ENCODE measurements at regions not wholly inside any gene's neighbourhood (a gene's known extent, or its start where the extent isn't known, plus 50 kb on each side); places are given as distances from the start of the nearest gene placed in this dataset.
"Not testable (repeated sequence)": the region's sequence is repeated elsewhere in the genome, so short reads cannot be mapped to it uniquely, and the experiment has no call there.

DNA sequence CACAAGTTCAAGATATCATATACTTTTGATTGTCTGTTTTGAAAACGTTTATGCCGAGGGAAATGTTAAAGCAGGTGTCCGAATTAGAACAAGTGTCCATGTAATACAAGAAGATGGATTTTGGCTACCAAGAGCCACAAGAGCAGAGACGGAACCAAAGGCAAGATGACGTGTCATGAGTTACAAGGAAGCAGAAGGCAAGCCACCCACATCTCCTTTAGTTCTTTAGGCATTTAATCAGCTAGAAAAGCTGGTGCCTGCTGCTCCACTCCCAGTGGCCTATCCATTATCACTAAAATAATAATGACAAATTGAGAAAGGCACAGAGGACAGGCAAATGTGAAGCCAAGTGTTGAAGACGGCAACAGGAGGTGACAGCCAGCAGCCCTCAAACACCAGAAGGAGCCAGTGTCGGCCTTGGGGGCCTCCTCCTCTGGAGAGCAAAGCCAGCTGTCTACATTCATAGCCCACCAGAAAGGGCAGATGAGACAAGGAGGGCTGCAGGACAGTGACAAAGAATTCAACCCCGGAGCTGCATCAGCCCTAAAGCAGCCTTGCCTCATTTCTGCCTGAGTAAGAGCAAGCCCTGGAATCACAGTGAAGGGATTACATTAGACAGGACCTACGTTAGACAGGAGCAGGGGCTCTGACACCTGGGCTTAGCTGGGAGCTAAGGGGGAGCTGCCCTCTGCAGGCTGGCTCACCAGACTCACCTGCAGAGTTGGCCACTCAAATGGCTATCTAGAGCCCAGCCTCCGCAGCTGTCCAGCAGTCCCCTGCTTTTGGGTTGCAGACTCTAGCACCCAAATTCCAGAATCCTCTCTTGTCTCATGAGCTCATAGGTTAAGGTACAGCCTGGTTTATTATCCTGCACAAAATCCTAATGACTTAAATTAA lies 569.9 kb downstream of the UQCRFS1 start:
- H3K27ac ChIP-seq (ENCODE audit: low read depth, low read length), result no peak overlapping the region
- 51 to 77% (median 71%) methylated on average over 10 of the region's 10 CpGs for WGBS, 3 donors

DNA sequence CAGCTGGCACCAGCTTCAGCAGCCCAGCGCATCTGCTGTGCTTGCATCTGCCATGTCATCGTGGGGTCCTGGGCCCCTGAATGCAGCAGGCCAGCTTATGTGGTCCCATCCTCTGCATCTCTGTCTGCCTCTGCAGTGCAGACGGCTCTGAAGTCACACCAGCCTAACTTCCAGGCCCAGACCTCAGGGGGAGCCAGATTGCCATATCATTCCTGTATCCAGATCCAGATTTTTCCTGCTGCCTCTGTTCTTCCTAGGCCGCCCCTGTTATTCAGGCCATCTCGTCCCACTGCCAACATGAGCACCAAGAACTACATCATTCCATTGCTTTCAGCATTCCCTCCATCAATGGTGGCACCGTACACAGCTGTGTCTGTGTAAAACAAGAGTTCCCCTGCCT lies 571.6 kb downstream of the UQCRFS1 start:
- no peak overlapping the region for H3K27ac ChIP-seq (ENCODE audit: low read depth, low read length)
- WGBS, 3 donors, result 76 to 81% (median 76%) methylated on average over 6 of the region's 6 CpGs

DNA sequence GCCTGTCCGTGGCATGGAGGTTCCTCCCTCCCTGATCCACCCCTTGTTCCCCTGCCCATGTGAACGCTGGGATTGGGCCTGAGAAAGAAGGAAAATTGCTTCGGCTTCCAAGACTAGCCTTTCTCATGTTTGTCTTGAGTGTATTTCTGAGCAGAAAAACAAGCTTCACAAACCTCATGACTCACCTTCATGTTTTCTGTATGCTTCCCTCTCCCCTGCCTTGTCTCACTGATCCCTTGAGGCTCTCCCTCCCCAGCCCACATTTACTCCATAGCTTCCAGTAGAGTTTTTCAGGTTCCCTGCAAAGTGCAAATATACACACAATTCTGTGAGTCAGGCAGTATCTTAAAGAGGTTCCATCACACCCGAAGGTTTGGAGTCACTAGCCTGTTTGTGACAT lies 572.4 kb downstream of the UQCRFS1 start:
- H3K27ac ChIP-seq (ENCODE audit: low read depth, low read length), result no peak overlapping the region
- WGBS, 3 donors, result 71 to 82% (median 74%) methylated on average over 4 of the region's 4 CpGs

DNA sequence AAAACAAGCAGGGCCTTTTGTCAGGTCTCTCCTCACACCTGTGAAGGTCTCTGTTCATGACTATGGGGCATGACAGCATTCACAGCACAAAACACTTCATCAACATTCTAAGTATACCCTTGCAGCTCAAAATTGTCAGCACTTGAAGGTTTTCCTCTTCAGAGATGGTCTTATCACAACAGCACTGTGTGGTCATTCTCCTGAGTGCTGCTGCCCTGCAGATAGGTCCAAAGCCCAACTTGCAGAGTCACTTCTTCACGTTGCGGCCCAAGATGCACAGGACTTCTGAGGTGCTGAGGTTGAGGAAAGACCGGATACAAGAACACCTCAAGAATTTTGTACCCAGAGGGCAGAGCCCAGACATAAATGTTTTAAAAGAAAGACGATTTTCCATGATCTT lies 574.5 kb downstream of the UQCRFS1 start:
- WGBS, 3 donors, result 81 to 85% (median 85%) methylated on average over 4 of the region's 4 CpGs
- H3K27ac ChIP-seq (ENCODE audit: low read depth, low read length), result no peak overlapping the region

DNA sequence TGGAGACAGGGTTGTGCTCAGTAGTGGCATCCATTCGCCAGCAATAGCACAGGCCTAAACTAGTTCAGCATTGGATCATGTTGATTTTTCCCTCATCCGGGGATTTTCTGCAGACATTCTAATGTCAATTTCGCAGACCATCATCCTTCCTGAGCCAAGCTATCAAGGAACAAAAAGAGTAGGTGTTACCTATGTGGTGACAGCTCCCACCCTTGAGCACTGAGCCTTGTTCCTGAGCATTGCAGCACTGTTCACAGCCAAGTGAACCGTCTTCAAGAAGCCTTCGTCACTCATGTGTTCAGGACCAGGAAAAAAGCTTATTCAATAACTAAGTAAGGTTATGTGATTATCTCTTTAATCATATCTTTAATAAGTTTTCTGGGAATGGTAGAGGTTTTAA lies 576.2 kb downstream of the UQCRFS1 start:
- H3K27ac ChIP-seq (ENCODE audit: low read depth, low read length), result no peak overlapping the region
- 77 to 90% (median 83%) methylated on average over 5 of the region's 5 CpGs for WGBS, 3 donors

DNA sequence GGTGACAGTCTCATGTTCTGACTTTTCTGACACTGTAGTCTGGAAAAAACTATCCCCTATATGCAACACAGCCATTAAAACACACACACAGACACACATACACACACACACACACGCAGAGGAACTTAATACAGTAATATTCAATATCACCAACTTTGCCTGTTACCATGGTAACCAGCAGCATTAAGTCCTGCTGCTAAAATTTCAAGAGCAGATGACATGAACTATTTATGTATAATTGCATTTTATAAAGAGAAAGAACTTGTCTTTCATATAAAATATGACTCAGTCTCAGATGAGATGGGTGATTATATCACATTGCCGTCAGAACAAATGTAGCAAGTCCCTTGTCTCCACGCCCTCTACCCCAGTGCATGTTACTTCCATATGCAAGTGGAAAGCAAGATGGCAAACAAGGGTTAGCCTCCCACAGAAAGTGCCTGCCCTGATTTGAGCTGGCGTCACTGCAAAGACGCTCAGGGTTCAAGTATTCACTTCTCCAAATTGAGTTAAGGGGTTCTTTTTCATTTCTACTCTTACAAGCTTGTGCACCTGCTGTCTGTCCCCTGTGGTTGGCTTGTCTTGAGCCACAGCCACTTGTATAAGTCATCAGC lies 576.8 kb downstream of the UQCRFS1 start:
- 66 to 82% (median 74%) methylated on average over 5 of the region's 5 CpGs for WGBS, 3 donors

DNA sequence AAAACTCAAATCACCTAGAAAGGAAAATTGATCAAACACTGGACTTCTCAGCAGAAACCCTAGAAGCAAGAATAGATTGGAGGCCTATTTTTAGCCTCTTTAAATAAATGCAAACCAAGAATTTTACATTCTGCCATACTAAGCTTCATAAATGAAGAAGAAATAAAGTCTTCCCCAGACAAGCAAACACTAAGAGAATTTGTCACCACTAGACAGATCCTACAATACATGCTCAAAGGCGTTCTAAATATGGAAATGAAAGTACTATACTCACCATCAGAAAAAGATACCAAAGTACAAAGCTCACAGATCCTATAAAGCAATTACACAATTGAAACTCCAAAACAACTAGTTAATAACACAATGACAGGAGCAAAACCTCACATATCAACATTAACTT lies 578.1 kb downstream of the UQCRFS1 start:
- no peak overlapping the region for H3K27ac ChIP-seq (ENCODE audit: low read depth, low read length)
- WGBS, 3 donors, result 60 to 86% (median 71%) methylated on average over 1 of the region's 1 CpG

More for the DNA sequence above, 576.8 kb downstream of the UQCRFS1 start:
- no peak overlapping the region for H3K27ac ChIP-seq (ENCODE audit: low read depth, low read length)

DNA sequence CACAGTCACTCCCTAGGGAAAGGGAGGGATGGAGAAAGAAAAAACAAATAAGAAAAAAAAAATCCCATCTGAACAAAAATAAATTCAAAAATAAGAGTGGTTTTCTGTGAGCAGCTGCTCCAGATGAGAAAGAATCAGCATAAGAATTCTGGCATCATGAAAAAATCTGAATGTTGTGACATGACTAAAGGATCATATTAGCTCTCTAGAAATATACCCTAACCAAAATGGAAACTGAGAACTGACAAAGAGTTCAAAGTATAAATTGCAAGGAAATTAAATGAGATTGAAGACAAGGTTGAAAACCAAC lies 579.0 kb downstream of the UQCRFS1 start:
- no peak overlapping the region for H3K27ac ChIP-seq (ENCODE audit: low read depth, low read length)

DNA sequence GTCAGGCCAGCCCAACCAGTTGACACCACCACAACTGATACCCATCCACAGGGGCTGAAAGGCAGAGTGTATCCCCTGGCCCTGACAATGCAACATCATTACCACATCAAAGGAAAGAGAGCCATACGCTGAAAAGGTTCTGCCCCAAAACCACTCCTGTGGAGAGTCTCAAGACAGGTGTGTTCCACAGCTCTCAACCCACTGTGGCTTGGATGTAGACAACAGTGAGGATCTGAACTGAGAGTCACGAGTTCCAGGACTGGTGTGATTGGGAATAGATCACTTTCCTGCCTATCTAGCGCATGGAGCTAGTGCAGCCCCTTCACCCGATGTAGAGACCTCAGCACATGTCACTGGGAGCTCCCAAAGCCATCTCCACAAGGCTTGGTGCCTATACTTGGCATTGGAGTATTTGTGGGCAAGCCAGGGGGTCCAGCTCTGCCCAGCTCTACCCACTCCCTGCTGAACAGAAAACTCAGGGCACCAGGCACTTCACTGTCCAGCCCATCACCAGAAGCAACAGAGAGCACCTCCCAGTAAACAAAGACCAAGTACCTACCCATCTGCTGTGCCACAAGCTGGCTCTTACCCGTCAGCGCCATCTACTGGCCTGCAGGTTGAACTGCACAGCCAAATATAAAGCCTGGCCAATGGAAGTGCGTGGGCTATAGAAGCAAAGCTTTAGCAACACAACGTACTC lies 579.5 kb downstream of the UQCRFS1 start:
- WGBS, 3 donors, result 44 to 48% (median 45%) methylated on average over 8 of the region's 8 CpGs
- H3K27ac ChIP-seq (ENCODE audit: low read depth, low read length), result no peak overlapping the region

DNA sequence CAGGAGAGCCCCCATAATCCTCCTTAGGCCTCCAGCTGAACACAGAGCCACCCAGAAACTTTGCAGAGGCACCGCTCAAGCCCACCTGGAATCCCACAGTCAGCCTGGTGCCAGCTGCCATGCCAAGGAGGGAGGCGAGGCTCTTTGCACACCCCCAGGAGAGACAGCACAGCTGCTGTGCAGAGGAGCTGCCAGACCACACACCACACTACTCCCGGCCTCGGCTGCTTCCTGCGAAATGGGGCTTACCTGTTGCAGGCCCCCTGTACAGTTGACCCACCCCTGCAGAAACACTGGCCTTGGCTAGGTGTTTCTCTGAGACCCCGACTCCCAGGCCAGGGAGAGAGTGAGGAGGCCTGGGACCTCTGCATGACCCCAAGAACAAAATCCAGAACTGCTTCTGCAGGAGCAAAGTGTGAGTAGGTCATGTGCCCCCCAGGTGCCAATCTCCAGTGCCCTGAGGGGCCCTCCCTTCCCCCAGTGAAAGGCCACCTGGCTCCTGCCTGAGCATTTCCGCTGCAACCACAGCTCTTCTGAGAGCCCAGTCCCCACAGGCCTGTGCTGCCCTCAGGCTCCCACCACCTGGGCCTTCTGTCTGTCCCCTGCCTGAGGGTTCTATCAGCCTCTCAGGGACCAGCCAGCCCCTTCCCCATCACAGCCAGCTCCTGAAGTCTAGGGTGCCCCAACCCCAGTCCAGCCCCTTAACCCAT lies 580.4 kb downstream of the UQCRFS1 start:
- WGBS, 3 donors, result 65 to 75% (median 72%) methylated on average over 7 of the region's 7 CpGs
- no peak overlapping the region for H3K27ac ChIP-seq (ENCODE audit: low read depth, low read length)

DNA sequence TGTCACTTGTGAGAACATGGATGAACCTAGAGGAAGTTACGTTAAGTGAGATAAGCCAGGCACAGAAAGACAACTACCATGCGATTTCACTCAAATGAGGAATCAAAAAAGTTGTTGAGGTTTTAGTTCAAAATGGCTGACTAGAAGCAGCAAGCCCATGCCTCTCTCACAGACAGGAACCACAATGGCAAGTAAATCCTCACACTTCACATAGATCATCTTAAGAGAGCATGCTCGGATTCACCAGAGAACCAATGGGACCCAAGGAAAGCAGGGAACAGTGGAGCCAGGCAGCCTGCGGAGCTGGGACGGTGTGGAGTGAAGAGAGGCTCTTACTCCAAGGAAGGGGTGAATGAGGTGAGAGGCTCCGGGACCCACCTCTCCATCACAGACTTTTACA lies 581.0 kb downstream of the UQCRFS1 start:
- no peak overlapping the region for H3K27ac ChIP-seq (ENCODE audit: low read depth, low read length)
- 81 to 87% (median 81%) methylated on average over 6 of the region's 6 CpGs for WGBS, 3 donors

DNA sequence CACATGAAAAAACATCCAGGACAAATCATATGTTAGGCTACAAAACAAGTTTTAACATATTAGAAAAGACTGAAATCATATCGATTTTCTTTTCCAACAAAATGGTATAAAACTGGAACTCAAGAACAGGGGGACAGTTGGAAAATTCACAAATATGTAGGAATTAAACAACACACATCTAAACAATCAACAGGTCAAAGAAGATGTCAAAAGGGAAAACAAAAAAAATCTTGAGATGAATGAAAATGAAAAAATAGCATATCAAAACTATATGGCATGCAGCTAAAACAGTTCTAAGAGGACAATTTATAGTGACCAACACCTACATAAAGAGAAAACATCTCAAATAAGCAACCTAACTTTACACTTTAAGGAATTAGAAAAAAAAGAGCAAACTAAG lies 585.3 kb downstream of the UQCRFS1 start:
- 87 to 97% (median 91%) methylated on average over 1 of the region's 1 CpG for WGBS, 3 donors
- no peak overlapping the region for H3K27ac ChIP-seq (ENCODE audit: low read depth, low read length)

DNA sequence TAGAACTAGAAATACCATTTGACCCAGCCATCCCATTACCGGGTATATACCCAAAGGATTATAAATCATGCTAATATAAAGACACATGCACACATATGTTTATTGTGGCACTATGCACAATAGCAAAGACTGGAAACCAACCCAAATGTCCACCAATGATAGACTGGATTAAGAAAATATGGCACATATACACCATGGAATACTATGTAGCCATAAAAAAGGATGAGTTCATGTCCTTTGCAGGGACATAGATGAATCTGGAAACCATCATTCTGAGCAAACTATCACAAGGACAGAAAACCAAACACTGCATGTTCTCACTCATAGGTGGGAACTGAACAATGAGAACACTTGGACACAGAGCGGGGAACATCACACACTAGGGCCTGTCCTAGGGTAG lies 586.5 kb downstream of the UQCRFS1 start:
- 87 to 98% (median 90%) methylated on average over 2 of the region's 2 CpGs for WGBS, 3 donors
- H3K27ac ChIP-seq (ENCODE audit: low read depth, low read length), result not testable (repeated sequence)

DNA sequence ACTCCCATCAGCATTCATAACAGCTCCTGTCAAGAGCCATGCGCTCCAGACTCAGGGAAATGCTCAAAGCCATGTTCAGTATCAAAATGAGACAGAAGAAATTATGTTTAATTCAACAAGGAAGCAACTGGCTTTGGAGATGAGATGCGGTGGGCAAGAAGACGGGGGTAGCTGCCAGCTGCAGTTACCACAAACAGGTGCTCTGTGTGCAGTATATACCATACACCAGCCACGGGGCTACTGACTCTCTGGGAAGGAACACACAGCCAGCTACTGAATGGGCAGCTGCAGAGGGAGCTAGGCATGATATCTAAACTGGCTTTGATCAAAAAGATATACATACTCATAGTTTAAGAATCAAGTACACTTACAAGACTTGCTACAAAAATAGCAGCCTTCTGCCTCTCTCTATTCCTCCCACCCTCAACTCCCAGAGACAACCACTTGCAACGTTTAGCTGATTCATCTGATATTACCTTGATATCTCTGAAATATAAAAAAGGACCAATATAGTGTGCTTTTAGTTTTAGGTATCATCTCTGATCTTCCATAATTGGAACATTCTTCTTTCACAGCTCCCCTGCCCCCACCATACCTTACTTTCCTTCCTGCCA lies 593.0 kb downstream of the UQCRFS1 start:
- H3K27ac ChIP-seq (ENCODE audit: low read depth, low read length), result no peak overlapping the region
- WGBS, 3 donors, result 71 to 73% (median 72%) methylated on average over 5 of the region's 5 CpGs

DNA sequence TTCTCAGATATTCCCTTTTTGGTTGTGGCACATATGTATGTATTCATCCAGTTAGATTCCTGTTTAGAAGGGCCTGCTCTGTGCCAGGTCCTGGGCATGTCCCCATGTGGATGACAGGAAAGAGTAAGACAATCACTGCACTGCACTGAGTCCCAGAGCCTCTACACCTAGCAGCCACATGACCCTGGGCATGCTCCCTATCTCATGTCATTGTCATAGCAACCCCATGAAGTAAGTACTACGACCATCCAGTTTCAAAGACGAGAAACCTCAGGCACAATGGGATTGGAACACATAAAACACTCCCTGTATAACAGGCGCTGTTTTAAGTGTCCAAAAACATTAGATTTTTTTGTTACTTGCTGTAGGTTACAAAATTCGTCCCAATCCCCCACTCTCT lies 594.4 kb downstream of the UQCRFS1 start:
- H3K27ac ChIP-seq (ENCODE audit: low read depth, low read length), result no peak overlapping the region
- WGBS, 3 donors, result 63 to 79% (median 73%) methylated on average over 4 of the region's 4 CpGs

DNA sequence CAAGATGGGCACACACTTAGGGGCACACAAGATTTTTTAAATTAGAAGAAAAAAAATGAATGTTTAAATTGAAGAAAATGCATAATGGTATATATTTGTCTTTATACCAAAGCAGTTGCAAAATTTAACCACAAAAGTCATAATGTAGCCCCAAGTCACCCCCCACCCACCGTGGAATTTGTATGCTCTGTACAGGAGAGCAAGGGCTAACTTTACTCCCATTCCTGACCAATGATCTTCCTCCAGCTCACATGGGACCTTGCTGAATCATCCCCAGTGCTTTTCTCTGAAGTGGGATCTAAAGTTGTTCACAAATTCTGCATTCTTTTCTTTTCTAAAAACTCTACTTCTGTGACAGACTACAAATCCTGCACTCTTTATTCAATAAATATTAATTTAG lies 597.0 kb downstream of the UQCRFS1 start:
- WGBS, 3 donors, result 55 to 80% (median 76%) methylated on average over 1 of the region's 1 CpG
- no peak overlapping the region for H3K27ac ChIP-seq (ENCODE audit: low read depth, low read length)

DNA sequence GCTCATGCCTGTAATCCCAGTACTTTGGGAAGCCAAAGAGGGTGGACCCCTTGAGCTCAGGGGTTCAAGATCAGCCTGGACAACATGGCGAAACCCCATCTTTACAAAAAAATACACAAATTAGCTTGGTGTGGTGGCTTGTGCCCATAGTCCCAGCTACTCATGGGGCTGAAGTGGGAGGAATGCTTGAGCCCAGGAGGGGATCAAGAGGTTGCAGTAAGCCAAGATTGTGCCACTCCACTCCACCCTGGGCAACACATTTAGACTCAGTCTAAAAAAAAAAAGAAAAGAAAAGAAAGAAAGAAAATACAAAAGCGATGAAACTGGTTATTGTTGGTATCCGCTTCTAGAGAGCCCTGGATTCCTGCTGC lies 597.4 kb downstream of the UQCRFS1 start:
- WGBS, 3 donors, result 93 to 95% (median 94%) methylated on average over 3 of the region's 3 CpGs

DNA sequence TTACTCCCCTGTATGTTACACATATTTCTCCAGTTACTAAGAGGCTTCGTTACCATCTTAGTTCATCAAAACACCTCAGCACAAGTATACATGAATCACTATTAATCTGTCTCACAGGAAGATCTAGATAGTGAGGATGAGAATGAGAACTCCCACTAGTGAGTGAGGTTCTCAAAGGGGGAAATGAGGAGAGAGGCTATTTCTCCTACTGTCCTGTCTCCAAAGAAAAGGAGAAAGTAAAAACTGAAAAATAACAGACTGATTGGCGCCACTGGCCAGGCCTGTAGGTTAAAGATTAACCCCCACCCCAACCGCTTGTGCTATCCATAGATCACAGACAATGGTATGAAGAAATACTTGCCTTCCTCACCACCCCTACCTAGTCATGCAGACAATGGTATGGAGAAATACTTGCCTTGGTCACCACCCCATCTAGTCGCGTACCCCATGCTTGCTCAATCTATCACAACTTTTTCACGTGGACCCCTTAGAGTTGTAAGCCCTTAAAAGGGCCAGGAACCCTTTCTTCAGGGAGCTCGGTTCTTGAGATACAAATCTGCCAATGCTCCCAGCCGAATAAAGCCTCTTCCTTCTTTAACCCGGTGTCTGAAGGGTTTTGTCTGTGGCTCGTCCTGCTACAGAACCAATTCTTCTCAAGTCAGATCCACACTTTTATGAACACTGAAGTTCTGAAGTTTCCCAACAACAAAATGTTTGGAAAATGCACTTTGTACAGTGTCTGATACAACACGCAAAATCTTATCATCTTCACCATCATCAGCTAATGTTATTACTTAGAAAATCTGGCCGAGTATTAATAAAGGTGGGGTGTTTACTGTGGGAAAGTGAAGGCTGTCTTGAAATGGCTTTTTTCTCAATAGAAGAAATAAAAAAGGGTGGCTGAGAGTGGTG lies 598.1 kb downstream of the UQCRFS1 start:
- WGBS, 3 donors, result 80 to 88% (median 87%) methylated on average over 12 of the region's 12 CpGs
- no peak overlapping the region for H3K27ac ChIP-seq (ENCODE audit: low read depth, low read length)

More for the DNA sequence above, 597.4 kb downstream of the UQCRFS1 start:
- H3K27ac ChIP-seq (ENCODE audit: low read depth, low read length), result no peak overlapping the region
